HG02870 (cell line): ENCODE measurements at regions not wholly inside any gene's neighbourhood (a gene's known extent, or its start where the extent isn't known, plus 50 kb on each side); places are given as distances from the start of the nearest gene placed in this dataset.
A peak's percentile ranks its signal among the peaks of the same experiment; 100 is the strongest.

ENCODE experiments used
- ATAC-seq: cut with Tn5 transposase; IDR thresholded peaks from one replicate; pipeline ENCODE4 v1.9.1; 2021; ENCODE audit warnings: mild to moderate bottlenecking, moderate library complexity; ENCODE audit not compliant: unreplicated experiment

DNA sequence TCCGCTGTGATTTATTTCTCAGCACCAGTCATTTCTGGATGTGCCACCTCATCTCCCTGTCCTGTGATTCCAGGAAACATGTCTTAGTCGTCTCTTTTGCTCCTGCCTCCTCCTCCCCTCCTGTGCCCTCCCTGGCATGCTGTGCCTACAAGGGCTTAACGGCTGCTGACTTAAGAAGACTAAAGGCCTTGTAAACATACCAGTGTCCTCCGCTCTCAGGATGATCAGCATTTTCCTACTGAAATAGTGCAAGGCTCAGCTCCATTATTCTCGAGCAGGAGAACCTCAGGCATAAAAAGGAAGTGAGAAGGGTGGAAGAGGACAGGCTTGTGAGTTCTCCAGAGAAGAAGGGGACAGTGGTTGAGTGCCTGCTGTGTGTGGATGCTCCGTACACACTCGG is 61.6 kb upstream of the RUNX3 start:
- no peak for ATAC-seq

DNA sequence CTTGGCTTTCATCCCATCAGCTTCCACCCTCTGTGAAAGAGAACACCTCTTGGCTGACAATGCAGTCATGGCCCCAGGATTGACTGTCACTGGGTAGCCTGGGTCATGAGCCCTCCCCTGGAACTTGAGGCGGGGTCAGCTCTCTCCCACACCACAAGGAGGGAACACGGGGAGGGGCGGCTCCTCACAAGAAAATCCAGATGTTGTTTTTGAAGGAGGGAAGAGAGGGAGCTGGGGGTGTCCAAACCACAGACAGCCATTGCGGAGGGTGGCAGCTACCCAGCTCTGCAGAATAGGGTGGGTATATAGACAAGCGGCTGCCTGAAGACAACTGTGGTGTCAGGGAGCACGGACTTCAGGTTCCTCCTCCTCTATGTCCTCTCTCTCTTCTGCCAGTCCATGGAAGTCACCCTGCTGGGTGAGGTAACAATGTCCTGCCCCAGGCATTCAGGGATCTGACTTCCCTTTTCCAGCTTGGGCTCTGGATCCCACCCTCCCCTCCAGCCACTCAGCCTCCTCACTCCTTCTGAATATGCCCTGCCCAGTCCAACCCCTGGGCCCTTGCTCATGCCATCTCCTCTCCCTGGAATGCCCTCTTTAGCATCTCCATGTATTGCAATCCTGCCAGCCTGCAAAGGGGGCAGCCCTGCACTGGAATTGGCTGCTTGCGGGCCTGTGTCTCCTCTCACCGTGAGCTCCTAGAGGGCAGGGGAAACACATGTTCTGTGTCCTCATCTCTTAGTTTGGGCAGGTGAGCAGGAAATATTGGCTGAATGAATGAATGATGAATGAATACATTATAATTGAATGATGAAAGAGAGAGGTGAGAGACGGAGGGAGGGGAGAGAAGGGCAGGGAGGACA is 60.9 kb upstream of the RUNX3 start:
- ATAC-seq, result no peak

DNA sequence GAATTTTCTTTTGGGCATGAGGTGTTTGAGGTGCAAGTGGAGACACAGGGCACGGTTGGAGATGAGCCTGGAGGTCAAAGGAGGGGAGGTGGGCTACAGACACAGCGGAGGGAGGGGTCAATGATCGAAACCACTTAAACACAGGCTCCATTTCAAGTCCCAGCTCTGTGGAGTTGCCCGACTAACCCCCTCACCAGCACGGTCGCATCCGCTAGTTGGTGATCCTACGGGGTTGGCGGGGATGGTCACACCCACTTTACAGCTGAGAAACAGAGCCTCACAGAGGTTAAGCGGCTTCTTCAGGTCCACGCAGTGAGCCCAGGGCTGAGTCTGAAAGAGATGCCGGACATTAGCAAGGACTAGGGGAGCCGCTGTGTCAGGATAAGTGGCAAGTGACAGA is 60.1 kb upstream of the RUNX3 start:
- no peak for ATAC-seq

DNA sequence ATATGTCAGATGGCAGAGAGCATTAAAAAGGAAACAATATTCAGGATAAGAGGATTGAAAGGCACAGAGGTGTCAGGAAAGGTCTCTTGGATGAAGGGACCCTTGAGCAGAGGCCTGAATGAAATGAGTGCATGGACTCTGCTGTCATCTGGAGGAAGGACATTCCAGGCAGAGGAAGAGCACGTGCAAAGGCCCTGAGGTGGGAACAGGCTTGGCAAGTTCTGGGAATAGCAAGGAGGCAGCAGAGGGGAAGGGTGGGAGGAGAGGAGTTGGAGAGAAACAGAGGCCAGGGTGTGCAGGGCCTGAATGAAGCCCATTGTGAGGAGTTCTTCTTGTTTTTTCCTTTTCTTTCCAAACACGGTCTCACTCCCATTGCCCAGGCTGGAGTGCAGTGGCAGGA is 59.0 kb upstream of the RUNX3 start:
- no peak for ATAC-seq

DNA sequence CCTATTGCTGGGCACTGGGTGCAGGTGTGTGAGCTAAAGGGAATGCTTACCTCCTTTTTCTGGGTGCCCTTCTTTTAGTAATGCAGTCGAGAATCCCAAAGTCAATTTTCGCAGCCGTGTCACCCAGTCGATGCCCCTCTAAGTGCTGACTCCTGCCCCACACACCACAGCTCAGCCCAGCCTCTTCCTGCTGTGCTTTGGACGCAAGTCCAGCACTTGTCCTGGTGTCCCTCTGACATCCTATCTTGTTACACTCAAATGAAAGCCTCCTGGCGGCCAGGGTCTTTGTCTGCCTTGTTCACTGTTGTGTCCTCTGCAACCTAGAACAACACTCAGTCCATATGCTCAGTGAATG is 58.5 kb upstream of the RUNX3 start:
- ATAC-seq, result no peak

DNA sequence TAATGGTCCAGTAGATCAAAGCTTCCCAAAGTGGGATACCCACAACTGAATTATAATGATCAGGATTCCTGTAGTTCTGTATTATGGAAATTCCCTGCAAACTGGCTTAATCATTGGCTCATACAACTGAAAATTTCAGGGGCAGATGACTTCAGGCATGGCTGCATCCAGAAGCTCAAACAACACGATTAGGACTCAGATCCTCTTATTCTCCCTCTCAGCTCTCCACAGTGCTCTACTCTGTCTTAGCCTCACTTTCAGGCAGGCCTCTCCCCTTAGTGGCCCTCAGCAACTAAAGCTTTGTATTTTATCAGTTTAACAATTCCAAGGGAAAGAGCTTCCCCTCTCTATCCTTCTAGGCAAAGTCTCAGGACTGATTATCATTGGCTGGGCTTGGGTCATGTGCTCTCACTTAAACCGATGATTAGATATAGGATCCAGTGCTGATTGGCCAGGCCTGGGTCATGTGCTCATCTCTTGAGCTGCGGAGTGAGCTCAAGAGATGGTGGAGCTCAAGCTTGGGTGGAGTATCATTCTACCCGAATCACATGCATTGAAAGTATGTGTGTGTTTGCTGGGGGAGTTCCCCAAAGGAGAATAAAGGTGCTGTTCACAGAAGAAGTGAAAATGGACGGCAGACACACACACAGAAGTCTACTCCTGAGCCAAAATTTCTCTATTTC is 57.9 kb upstream of the RUNX3 start:
- ATAC-seq, result peak; percentile 68

DNA sequence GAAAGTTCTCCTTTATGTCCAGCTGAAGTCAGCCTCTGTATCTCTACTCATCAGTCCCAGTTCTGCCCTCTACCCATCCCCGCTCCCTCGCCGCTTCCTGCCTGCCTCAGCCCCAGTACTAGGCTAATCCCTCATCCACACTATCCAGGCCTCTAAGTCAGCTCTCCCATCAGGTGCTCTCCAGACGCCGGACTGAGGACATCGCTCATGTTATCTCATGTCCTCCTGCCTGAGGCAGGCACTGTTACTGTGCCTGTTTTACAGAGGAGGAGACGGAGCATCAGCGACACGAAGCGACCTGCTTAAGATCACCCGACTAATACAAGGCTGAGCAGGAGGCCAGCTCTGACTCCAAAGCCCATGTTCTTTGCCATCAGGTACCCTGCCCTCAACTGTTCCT is 57.3 kb upstream of the RUNX3 start:
- no peak for ATAC-seq

DNA sequence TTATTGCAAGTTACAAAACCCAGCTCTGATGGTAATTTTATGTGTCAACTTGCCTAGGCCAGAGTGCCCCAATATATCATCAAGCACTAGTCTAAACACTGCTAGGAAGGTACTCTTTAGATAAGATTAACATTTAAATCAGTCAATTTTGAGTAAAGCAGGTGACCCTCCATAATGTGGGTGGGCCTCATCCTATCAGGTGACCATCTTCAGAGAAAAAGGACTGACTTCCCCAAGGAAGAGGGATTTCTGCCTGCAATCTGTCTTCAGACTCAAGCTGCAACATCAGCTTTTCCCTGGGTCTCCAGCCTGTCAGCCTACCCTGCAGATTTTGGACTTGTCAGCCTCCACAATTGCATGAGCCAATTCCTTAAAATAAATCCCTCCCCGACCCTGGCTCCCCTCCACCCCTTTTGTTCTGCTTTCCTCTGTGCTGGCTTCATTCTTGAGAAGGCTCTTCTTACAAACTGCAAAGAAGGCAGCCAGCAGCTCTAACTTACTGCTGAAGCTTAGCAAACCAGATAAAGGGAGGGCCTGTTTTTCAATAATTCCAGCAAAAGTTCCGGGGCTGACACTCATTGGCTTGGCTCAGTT is 56.4 kb upstream of the RUNX3 start:
- no peak for ATAC-seq

DNA sequence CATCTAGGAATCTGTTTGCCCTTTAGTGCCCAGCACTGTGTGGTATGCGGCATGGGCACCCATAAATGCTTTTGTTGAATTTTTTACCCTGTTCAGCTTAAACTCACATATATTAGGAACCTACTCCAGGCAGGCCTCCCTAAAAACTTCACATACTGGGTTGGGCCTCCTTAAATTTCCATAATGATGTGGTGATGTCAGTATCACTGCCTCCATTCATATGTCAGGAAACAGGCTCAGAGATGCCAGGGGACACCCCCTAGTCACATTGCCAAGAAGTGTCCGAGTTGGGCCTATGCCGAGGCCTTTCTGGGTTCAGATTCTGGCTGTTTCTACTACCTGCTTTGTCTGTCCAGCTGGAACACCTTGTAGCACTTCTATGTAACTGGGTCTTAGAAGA is 55.7 kb upstream of the RUNX3 start:
- ATAC-seq, result no peak

DNA sequence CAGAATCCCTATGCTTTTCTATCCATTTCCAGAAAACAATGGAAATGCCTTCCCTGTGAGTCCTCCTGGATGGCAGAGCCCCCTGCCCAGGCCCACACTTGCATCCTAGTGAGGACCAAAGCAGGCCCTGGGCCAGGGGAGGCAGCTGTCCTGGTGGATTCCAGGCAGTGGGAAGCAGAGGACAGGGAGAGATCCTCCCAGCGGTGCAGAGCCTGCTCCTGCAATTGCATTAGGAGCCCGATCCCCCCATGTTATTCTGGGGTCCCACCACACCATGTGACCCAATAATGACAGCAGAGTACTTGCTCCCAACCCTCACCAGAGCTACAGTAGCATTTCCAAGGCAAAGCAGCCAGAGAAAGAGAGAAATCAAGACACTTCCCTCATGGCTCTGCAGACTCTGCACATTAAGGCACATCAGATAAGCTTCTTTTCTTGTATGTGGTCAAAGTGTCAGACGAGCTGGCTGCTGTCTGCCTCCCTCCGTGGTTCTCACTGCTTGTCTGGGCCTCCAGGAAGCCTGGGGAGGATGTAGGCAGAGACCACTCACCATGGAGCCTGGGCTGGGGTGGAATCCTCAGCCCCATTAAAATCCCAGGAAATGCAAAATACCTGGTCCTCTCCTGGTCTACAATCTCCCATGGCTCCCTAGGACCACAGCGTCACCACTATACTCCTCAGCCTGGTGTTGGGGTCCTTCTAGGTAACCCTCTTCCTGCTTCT is 54.9 kb upstream of the RUNX3 start:
- no peak for ATAC-seq

DNA sequence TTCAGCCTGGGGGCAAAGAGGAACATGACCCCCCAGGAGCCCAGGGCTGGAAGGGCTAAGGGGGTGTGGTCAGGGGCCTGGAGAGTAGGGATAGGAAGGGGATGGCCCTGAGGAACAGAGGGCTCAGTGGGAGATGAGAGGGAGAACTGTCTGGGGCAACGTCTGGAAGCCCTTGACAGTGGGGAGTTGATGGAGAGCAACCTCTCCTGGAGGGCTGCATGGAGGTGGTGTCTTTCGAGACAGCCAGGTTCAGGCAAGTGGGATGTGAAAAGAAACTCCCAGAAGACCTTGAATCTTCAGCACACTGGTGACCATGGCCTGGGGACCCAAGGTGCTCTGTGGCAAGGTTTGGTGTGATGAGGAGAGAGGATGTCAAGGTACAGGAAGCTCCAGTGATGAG is 54.2 kb upstream of the RUNX3 start:
- no peak for ATAC-seq

DNA sequence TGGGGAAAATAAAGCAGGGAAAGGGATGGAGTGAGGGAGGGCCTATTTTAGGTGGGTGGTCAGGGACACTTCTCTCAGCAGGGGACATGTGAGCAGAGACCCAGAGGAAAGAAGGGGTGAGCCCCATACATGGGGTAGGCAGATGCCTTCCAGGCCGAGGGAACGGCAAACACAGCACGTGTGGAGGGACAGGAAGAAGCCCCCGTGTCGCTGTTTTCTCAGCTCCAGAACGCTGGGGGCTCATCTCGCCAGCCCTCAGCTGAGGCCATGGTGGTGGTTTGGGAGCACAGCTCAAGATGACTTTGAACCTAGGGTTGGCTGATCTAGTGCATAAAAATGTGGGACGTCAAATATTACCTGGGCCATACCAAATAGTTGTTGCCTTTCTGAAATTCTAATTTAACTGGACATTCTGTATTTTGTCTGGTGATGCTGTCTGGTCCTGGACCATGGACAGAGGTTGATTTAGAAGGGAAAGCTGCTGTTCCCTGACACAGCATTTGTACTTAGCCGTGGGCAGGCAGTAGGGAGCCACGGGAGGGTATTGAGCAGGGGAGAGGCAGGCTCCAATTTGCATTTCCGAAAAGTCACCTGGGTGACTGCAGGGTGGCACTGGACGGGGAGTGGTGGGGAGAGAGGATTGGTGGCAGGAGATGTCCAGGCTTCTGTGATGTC is 53.1 kb upstream of the RUNX3 start:
- ATAC-seq, result no peak

DNA sequence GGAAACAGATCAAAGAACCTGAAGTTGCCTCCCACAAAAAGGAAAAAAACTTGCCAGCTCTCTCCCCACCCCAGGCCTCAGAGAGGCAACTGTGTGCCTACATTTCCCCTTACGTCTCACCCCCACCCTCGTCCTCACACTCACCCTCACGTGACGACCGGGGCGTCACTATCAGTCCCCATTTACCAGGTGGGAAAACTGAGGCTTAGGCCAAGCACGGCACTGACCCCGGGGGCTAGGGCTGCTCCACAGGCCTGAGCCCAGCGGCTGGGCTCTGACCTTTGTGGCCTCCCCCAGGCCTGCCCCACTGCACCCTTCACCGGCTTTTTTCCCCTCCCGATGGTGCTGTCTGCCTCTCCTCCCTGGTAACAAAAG is 51.5 kb upstream of the RUNX3 start:
- ATAC-seq, result no peak

DNA sequence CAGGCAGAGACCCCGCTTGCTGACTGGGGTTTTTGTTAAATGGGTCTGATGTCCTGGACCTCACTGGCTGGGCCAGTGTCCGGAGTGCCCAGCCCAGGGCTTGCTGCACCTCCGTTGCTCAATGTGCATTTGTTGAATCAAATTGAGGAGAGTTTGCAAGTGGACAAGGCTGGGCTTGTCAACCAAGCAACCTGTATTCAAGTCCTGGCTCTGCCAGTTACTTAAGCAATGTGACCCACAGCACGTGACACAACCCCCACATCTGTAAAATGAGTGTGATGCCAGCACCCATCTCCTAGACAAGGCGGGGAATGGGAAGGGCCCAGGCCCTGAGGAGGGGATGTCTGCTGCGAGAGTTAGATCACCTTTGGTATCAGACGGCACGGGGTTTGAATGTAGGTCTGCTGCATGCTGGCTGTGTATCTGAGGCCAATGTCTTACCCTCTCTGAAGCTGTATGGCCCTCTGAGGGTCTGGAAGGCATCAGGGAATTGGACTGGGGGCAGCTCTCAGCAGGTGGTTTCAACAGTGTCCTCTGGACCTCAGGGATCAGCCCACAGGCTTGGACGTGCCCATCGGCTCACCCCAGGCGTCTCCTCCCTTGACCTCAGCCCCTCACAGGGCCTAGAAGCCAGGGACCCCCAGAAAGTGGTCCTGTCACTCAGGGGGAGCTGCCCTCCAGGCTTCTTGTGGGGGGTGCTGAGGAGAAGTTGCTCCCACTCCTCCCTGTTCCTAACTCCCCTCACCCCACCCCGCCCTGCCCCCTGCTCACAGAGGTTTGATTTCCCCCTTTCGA is 51.0 kb upstream of the RUNX3 start:
- ATAC-seq, result no peak
